ENCODE measurements at regions not wholly inside any gene's neighbourhood (a gene's known extent, or its start where the extent isn't known, plus 50 kb on each side); places are given as distances from the start of the nearest gene placed in this dataset.

DNA sequence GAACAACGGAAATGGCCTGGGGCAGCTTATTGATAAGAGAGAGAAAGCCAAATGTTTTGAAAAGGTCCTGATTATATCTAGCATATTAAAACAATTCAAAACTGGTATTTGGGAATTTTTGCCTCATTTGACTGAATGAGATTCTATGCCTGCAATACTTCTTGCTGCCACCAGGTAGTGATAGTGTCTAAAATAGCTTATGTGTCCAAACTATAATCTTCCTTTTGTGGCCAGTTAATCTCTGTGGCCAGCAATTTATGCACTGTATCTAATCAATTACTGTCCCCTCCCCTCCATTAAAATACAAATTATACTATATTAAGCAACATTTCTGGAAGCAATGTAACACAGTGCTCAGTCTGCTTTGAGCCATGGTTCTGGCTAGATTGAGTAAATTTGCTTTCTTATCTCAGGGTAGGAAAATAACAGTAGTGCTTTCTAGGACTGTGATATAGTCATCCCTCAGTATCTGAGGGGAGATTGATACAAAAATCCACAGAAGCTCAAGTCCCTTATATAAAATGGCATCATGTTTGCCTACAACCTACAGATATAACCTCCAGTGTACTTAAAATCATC is 91.8 kb downstream of the FOXD2 start:
- TF ChIP-seq CTCF (IDR thresholded peaks at IDR 0.05): peak in 2 of 4 experiments; percentile 21 to 35
- TF ChIP-seq POLR2AphosphoS5 (IDR thresholded peaks at IDR 0.05): no peak
- TF ChIP-seq EP300 (IDR thresholded peaks at IDR 0.05): no peak

All from sigmoid colon (tissue), 4 donors.